IPS DF 19.7 (cell line): ENCODE measurements at regions not wholly inside any gene's neighbourhood (a gene's known extent, or its start where the extent isn't known, plus 50 kb on each side); places are given as distances from the start of the nearest gene placed in this dataset.
"Not testable (repeated sequence)": the region's sequence is repeated elsewhere in the genome, so short reads cannot be mapped to it uniquely, and the experiment has no call there.

Experiments
- DNase-seq: peaks from one replicate; pipeline ENCODE4 v3.0.0-alpha.2; 2013; ENCODE audit warnings: low read depth, low spot score

GRCh38 chr19:20388706-20389225, 176.8 kb downstream of the ZNF737 start:
- no peak for DNase-seq

GRCh38 chr19:20385061-20385460, 180.5 kb downstream of the ZNF737 start:
- DNase-seq, result no peak

- no peak for DNase-seq
These were observed 193.7 kb downstream of the ZNF737 start for GRCh38 chr19:20371911-20372310.

- DNase-seq, result not testable (repeated sequence)
These were observed 194.3 kb downstream of the ZNF737 start for GRCh38 chr19:20371304-20371703.

- DNase-seq, result peak; percentile 64
These were observed 197.7 kb downstream of the ZNF737 start for GRCh38 chr19:20367811-20368294.

GRCh38 chr19:20365146-20365545, 198.1 kb downstream of the ZNF486 start:
- no peak for DNase-seq

- no peak for DNase-seq
These were observed 193.1 kb downstream of the ZNF486 start for GRCh38 chr19:20359933-20360720.

- not testable (repeated sequence) for DNase-seq
These were observed 191.9 kb downstream of the ZNF486 start for GRCh38 chr19:20358841-20359465.

- no peak for DNase-seq
These were observed 190.9 kb downstream of the ZNF486 start for GRCh38 chr19:20357921-20358320.

- no peak for DNase-seq
These were observed 184.2 kb downstream of the ZNF486 start for GRCh38 chr19:20351244-20351643.

GRCh38 chr19:20349206-20349605, 182.2 kb downstream of the ZNF486 start:
- no peak for DNase-seq

- no peak for DNase-seq
These were observed 172.4 kb downstream of the ZNF486 start for GRCh38 chr19:20339444-20339843.

GRCh38 chr19:20334760-20335159, 167.7 kb downstream of the ZNF486 start:
- no peak for DNase-seq

- no peak for DNase-seq
These were observed 166.5 kb downstream of the ZNF486 start for GRCh38 chr19:20333508-20333907.

- DNase-seq, result no peak
These were observed 158.1 kb downstream of the ZNF486 start for GRCh38 chr19:20325151-20325550.

- DNase-seq, result no peak
These were observed 154.2 kb downstream of the ZNF486 start for GRCh38 chr19:20321139-20321763.

GRCh38 chr19:20320191-20320590, 153.2 kb downstream of the ZNF486 start:
- no peak for DNase-seq

GRCh38 chr19:20318616-20319015, 151.6 kb downstream of the ZNF486 start:
- DNase-seq, result no peak

GRCh38 chr19:20315543-20315942, 148.5 kb downstream of the ZNF486 start:
- DNase-seq, result no peak

- DNase-seq, result no peak
These were observed 146.9 kb downstream of the ZNF486 start for GRCh38 chr19:20313894-20314293.

GRCh38 chr19:20307127-20307526, 140.1 kb downstream of the ZNF486 start:
- no peak for DNase-seq

- DNase-seq, result not testable (repeated sequence)
These were observed 129.3 kb downstream of the ZNF486 start for GRCh38 chr19:20296314-20296713.
